GM12878 (cell line): ENCODE measurements at regions not wholly inside any gene's neighbourhood (a gene's known extent, or its start where the extent isn't known, plus 50 kb on each side); places are given as distances from the start of the nearest gene placed in this dataset.

Source experiments
- ATF7 ChIP-seq: fragments of 450-650 bp; IDR thresholded peaks from 2 replicates; pipeline ENCODE4 v1.6.1; 2016; ENCODE audit warnings: low read depth, mild to moderate bottlenecking
- CEBPB ChIP-seq, 2 experiments: fragments of 150-350 bp in 1 of 2; IDR thresholded peaks; 2 replicates each; pipeline ENCODE4 v1.6.1; 2012 to 2014; ENCODE audit warnings: low read depth in 2 of 2, low read length in 2 of 2, borderline replicate concordance in 1 of 2, inconsistent platforms in 1 of 2
- CTCF ChIP-seq, 3 experiments: IDR thresholded peaks in 2 of 3; conservative IDR thresholded peaks in 1 of 3; 2 replicates each; pipeline ENCODE4 v1.5.1; 2011; ENCODE audit warnings: low read depth in 3 of 3, low read length in 3 of 3, mild to moderate bottlenecking in 3 of 3, control low read depth in 2 of 3, moderate library complexity in 2 of 3, inconsistent platforms in 1 of 3, mixed read lengths in 1 of 3; ENCODE audit not compliant: control insufficient read depth in 2 of 3, insufficient read depth in 1 of 3; ENCODE audit errors: extremely low read depth in 1 of 3
- POLR2A ChIP-seq: IDR thresholded peaks from 2 replicates; pipeline ENCODE4 v1.6.1; 2011; ENCODE audit warnings: low read depth, mild to moderate bottlenecking, low read length
- SUZ12 ChIP-seq: fragments of 200-600 bp; sonication (generic); IDR thresholded peaks from one replicate; pipeline ENCODE4 v1.6.1; 2018; ENCODE audit warnings: antibody characterized with exemption, mild to moderate bottlenecking; ENCODE audit not compliant: unreplicated experiment
- TAF1 ChIP-seq: IDR thresholded peaks from 2 replicates; pipeline ENCODE4 v1.6.1; 2011; ENCODE audit warnings: mild to moderate bottlenecking, low read depth, low read length, borderline replicate concordance
- TBL1XR1 ChIP-seq: IDR thresholded peaks from 2 replicates; pipeline ENCODE4 v1.6.1; 2012; ENCODE audit warnings: low read depth, low read length, improper control_type of control experiment
- YY1 ChIP-seq: IDR thresholded peaks from 2 replicates; pipeline ENCODE4 v1.6.1; 2011; ENCODE audit warnings: low read depth, mild to moderate bottlenecking, low read length

GRCh38 chr6:28768187-28768913 is 155.4 kb downstream of the TRIM27 start:
- TF ChIP-seq POLR2A (no peak), TAF1 (no peak), SUZ12 (no peak), CEBPB (IDR thresholded peaks at IDR 0.05; ENCODE audit: borderline replicate concordance in 1 of 2, low read depth in 2 of 2, low read length in 2 of 2) (no peak), ATF7 (no peak), CTCF (IDR thresholded peaks at IDR 0.05 in 2 of 3, conservative IDR thresholded peaks at IDR 0.05 in 1 of 3; ENCODE audit: control insufficient read depth in 2 of 3, extremely low read depth in 1 of 3, insufficient read depth in 1 of 3, low read depth in 3 of 3, low read length in 3 of 3) (no peak), YY1 (no peak), TBL1XR1 (no peak)
